Prostate gland (tissue), 2 donors: ENCODE measurements at regions not wholly inside any gene's neighbourhood (a gene's known extent, or its start where the extent isn't known, plus 50 kb on each side); places are given as distances from the start of the nearest gene placed in this dataset.

Experiments used
- CTCF ChIP-seq, 4 experiments: fragments of 200-600 bp in 2 of 4; fragments of 450-650 bp in 2 of 4; sonication (generic) in 2 of 4; IDR thresholded peaks; 1 replicate in 3 of 4; 2 replicates in 1 of 4; pipeline ENCODE4 v1.5.1; 2016 to 2019; ENCODE audit warnings: antibody characterized with exemption in 4 of 4, mild to moderate bottlenecking in 2 of 4, moderate library complexity in 2 of 4
- POLR2A ChIP-seq: fragments of 450-650 bp; IDR thresholded peaks from one replicate; pipeline ENCODE4 v1.6.1; 2016; ENCODE audit warnings: antibody characterized with exemption, mild to moderate bottlenecking
- POLR2AphosphoS5 ChIP-seq: sonication (generic); formaldehyde crosslinking; IDR thresholded peaks from one replicate; pipeline ENCODE4 v1.6.1; 2017; ENCODE audit warnings: antibody characterized with exemption

GRCh38 chr18:75141166-75141565 is 67.8 kb downstream of the PTGR3 start:
- TF ChIP-seq POLR2AphosphoS5 (no peak), CTCF (IDR thresholded peaks at IDR 0.05) (no peak), POLR2A (no peak)
